ENCODE measurements at regions not wholly inside any gene's neighbourhood (a gene's known extent, or its start where the extent isn't known, plus 50 kb on each side); places are given as distances from the start of the nearest gene placed in this dataset.
"Not testable (repeated sequence)": the region's sequence is repeated elsewhere in the genome, so short reads cannot be mapped to it uniquely, and the experiment has no call there.

DNA sequence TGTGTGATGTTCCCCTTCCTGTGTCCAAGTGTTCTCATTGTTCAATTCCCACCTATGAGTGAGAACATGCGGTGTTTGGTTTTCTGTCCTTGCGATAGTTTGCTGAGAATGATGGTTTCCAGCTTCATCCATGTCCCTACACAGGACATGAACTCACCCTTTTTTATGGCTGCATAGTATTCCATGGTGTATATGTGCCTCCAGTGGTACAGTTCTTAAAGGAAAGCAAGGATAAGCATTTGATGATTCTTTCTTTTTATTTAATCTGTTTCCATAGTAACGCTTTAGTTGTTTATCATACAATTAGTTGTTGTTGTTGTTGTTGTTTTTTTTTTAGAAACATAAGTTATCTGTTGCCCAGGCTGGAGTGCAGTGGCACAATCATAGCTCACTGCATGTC, 133.1 kb downstream of the TSEN15 start:
- not testable (repeated sequence) for TF ChIP-seq CTCF, POLR2A (IDR thresholded peaks at IDR 0.05)

All from upper lobe of left lung (tissue), 4 donors.